GM19467 (cell line): ENCODE measurements at regions not wholly inside any gene's neighbourhood (a gene's known extent, or its start where the extent isn't known, plus 50 kb on each side); places are given as distances from the start of the nearest gene placed in this dataset.
"Not testable (repeated sequence)": the region's sequence is repeated elsewhere in the genome, so short reads cannot be mapped to it uniquely, and the experiment has no call there.

Source experiments
- ATAC-seq: cut with Tn5 transposase; IDR thresholded peaks from one replicate; pipeline ENCODE4 v1.9.1; 2021; ENCODE audit warnings: mild to moderate bottlenecking, moderate library complexity; ENCODE audit not compliant: unreplicated experiment

GRCh38 chr6:15087186-15087589 is 158.7 kb upstream of the JARID2 start:
- no peak for ATAC-seq

DNA sequence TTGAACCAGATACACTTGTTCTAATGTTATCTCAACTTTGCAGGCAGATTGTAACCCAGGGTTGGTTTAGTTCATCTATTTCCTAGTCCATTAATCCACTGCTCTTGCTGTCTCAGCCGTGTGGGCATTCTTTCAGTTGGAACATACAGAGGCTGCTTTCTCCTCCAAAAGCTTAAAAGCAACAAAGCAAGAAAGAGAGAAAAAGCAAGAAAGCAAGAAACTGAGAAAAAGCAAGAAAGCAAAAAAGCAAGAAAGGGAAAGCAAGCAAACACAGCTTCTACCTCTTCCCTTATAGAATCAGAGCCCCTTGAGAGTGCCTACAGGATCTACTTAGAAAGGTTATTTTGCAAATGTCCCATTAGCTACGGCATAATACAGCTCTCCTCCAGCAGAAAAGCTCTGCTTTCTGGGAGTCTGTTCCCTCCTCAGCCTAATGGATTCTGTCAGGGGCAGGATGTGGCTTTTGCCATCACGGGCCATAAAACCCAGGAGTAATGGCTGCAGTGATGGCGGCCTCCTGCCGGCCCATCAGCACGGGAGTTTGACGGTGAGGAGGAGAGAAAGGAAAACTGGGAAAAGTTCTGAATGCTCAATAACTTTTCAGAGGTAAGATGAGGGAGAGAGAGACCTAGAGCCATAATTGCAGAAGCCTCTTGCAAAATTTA is 156.8 kb upstream of the JARID2 start:
- no peak for ATAC-seq

- ATAC-seq = no peak
These were observed 156.2 kb upstream of the JARID2 start for GRCh38 chr6:15089569-15090144.

GRCh38 chr6:15090145-15090579 is 155.7 kb upstream of the JARID2 start:
- ATAC-seq = no peak

DNA sequence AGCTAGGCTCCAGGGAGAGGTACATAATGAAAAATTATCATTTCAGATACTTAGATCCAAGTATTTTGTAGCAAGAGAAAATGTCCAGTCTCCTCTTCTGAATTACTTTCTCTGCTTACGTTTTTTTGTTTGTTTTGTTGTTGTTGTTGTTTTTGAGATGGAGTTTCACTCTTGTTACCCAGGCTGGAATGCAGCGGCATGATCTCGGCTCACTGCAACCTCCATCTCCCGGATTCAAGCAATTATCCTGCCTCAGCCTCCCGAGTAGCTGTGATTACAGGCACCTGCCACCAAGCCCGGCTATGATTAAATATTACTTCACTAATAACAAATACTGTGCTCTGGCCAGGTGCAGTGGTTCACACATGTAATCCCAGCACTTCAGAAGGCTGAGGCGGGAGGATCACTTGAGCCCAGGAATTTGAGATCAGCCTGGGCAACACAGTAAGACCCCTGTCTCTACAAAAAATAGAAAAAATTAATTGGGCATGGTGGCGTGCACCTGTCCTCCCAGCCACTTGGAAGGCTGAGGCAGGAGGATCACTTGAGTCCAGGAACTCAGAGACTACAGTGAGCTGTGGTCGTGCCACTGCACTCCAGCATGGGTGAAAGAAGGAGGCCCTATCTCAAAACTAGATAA is 155.0 kb upstream of the JARID2 start:
- ATAC-seq = no peak

GRCh38 chr6:15096894-15097837 is 148.7 kb upstream of the JARID2 start:
- no peak for ATAC-seq

- ATAC-seq = no peak
These were observed 144.7 kb upstream of the JARID2 start for GRCh38 chr6:15101130-15101529.

DNA sequence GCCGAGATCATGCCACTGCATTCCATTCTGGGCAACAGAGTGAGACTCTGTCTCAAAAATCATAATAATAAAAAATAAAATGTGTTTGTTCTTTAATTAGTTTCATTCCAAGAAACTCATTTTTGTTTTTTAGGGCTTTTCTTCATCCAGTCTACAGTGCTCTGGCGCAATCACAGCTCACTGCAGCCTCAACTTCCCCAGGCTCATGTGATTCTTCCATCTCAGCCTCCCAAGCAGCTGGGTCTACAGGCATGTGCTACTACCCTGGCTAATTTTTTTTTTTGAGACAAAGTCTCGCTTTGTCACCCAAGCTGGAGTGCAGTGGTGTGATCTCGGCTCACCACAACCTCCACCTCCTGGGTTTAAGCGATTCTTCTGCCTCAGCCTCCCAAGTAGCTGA is 143.6 kb upstream of the JARID2 start:
- no peak for ATAC-seq

DNA sequence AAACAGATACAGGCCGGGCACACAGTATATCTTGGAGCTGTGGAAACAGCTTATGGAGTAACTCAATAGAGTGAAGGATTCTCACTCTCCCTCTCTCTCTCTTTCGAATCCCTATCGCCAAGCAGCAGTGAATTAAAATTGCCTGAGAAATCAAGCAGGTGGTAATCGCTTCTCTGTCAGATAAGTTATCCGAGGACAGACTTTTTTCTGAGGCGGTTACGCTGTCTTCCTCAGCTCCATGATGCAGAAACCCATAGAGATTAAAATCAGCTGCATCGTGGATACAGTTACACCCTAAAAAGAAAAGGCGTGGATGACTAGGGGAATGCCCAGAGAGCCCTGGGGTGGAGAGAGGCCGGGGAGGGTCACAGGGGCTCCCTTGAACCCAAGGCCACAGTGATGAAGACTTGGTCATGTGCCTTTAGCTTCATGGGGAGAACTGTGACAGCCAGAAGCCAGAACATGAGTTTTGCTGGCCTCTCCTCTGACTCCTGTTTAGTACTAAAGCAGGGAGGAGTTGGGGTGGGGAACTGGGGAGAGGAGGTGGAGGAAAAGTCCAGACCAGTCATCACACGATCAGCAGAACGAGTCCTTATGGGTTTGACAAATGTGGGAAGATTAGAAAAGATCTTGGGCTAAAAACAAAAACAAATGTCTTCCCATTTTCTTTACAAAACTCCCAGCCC is 138.8 kb upstream of the JARID2 start:
- ATAC-seq = no peak

- ATAC-seq = no peak
These were observed 138.1 kb upstream of the JARID2 start for GRCh38 chr6:15107644-15108382.

DNA sequence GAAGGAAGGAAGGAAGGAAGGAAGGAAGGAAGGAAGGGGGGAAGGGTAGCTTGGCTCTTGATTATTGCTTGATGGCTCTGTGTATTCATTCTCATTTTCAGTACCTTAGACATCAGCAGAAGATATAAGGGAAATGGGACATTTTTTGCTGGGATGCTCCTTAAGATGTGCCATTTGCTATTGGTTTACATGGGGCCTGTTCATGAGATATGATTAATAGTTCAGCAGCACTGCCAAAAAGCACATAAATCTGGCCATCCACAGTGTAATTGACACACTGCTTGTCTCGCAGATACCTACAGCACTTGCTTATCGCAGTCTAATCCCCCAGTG is 137.5 kb upstream of the JARID2 start:
- no peak for ATAC-seq

- ATAC-seq = no peak
These were observed 136.4 kb upstream of the JARID2 start for GRCh38 chr6:15109338-15110090.

GRCh38 chr6:15110726-15111354 is 135.0 kb upstream of the JARID2 start:
- no peak for ATAC-seq

DNA sequence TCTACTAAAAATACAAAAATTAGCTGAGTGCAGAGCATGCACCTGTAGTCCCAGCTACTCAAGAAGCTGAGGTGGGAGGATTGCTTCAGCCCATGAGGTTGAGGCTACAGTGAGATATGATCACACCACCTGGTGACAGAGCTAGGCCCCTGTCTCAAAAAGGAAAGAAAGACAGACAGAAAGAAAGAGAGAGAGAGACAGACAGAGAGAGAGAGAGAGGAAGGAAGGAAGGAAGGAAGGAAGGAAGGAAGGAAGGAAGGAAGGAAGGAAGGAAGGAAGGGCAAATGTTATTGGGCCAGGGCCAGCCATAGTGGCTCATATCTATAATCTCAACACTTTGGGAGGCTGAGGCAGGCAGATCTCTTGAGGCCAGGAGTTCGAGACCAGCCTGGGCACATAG is 134.3 kb upstream of the JARID2 start:
- ATAC-seq = not testable (repeated sequence)

DNA sequence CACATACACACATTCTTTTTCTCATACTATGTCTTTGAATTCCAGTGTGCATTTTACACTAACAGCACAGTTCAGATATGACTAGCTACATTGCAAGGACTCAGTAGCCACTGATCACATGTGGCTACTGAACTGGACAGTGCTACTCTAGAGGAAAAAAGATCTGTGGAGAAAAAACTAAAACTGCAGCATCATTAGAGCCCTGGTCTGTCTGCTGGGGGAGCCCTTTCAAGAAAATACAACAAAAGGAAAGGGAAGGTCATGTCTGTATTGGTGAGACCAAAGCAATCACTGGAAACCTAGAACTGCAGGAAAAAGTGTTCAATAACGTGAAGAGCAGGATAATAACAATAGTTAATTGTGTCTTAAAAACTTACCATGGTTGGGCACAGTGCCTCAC is 132.3 kb upstream of the JARID2 start:
- ATAC-seq = no peak

DNA sequence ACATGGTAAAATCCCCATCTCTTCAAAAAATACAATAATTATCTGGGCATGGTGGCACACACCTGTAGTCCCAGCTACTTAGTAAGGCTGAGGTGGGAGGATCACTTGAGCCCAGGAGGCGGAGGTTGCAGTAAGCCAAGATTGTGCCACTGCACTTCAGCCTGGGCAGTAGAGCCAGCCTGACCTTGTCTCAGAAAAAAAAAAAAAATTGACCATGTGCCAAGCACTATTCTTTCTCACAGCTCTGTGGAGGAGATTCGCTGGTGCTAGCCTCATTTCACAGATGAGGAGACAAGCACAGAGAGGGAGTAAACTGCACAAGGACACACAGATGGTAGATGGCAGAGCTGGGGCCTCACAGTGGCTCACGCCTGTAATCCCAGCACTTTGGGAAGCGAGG is 131.8 kb upstream of the JARID2 start:
- no peak for ATAC-seq

DNA sequence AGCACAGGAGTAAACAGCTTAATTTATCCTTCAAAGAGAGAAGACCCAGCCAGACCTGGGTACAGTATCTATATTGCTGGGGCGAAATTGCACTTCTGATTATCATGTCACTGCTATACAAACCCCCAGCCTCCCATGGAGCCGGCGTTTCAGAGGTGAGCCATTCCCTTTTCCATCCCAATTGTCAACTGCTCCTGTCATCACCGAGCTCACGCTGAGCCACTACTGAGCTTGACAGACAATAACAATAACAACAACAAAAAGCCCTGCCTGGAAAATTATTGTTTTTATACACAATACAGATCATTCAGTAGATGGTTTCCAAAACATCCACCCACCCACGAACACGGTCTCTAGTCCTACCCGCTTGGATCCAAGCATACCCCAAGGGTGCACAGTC is 129.0 kb upstream of the JARID2 start:
- ATAC-seq = no peak

DNA sequence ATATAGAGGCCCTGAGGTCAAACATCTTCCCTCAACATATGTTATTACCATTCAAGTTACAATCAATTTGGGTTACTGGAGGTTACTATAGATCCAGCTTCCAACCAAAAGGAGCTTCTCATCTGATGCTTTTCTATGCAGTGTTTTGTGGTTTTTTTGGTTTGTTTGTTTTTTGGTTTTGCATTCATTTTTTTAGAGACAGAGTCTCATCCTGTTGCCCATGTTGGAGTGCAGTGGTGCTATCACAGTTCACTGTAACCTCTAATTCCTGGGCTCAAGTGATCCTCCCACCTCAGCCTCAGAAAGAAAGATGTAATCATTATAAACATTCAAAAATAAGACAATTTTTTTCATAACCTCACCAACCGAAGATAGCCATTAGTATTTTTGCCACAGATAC is 124.4 kb upstream of the JARID2 start:
- ATAC-seq = no peak

- no peak for ATAC-seq
These were observed 123.8 kb upstream of the JARID2 start for GRCh38 chr6:15121977-15122550.
